SK-N-SH (cell line): ENCODE measurements at regions not wholly inside any gene's neighbourhood (a gene's known extent, or its start where the extent isn't known, plus 50 kb on each side); places are given as distances from the start of the nearest gene placed in this dataset.

Experiments
- CTCF ChIA-PET: fragments of 300-600, 350-600 bp; formaldehyde crosslinking; extraction: SDS; loops from one replicate; lab custom pipeline; 2021; lab: Yijun Ruan, JAX
- POLR2A ChIA-PET: fragments of 350-600 bp; sonication (Branson Sonifier 250); formaldehyde crosslinking; extraction: SDS; loops from one replicate; lab custom pipeline; 2020; ENCODE audit warnings: antibody characterized with exemption, inconsistent platforms; lab: Yijun Ruan, JAX
- DNase-seq: peaks from one replicate; pipeline ENCODE4 v3.0.0; 2012
- H2AFZ ChIP-seq: fragments of 200-600 bp; sonication (generic); 2 replicates; pipeline ENCODE4 v1.8.1; 2016; ENCODE audit warnings: antibody characterized with exemption, mild to moderate bottlenecking, low read depth
- H3F3A ChIP-seq: fragments of 200-600 bp; sonication (generic); replicated peaks from 2 replicates; pipeline ENCODE3; 2016; ENCODE audit warnings: antibody characterized with exemption, mild to moderate bottlenecking; ENCODE audit not compliant: insufficient read depth
- H3K27ac ChIP-seq, 2 experiments: fragments of 200-500 bp in 1 of 2; fragments of 200-600 bp in 1 of 2; sonication (Bioruptor generic) in 1 of 2; sonication (generic), shearing (Covaris generic) in 1 of 2; 2 replicates each; pipeline versions ENCODE4 v1.5.1 to v1.6.1; 2014 to 2016; ENCODE audit warnings: low read depth in 2 of 2, inconsistent platforms in 1 of 2, low read length in 1 of 2, mild to moderate bottlenecking in 1 of 2, mixed read lengths in 1 of 2
- H3K27me3 ChIP-seq: fragments of 200-600 bp; sonication (generic), shearing (Covaris generic); 2 replicates; pipeline ENCODE4 v1.6.1; 2016; ENCODE audit warnings: mixed run types; ENCODE audit not compliant: insufficient read depth
- H3K36me3 ChIP-seq, 2 experiments: fragments of 200-500 bp in 1 of 2; fragments of 200-600 bp in 1 of 2; sonication (Bioruptor generic) in 1 of 2; sonication (generic) in 1 of 2; replicated peaks in 1 of 2; 2 replicates each; pipeline versions ENCODE3 to v1.5.1; 2014 to 2016; ENCODE audit warnings: low read length in 1 of 2, mild to moderate bottlenecking in 1 of 2; ENCODE audit not compliant: insufficient read depth in 2 of 2, control insufficient read depth in 1 of 2
- H3K4me1 ChIP-seq, 2 experiments: fragments of 200-500 bp in 1 of 2; fragments of 200-600 bp in 1 of 2; sonication (Bioruptor generic) in 1 of 2; sonication (generic), shearing (Covaris generic) in 1 of 2; 2 replicates each; pipeline versions ENCODE4 v1.5.1 to v1.6.1; 2014 to 2016; ENCODE audit warnings: low read depth in 1 of 2, low read length in 1 of 2, mixed run types in 1 of 2; ENCODE audit not compliant: insufficient read depth in 2 of 2, control insufficient read depth in 1 of 2
- H3K4me2 ChIP-seq: fragments of 200-600 bp; sonication (generic), shearing (Covaris generic); 2 replicates; pipeline ENCODE4 v1.6.1; 2017; ENCODE audit warnings: mixed run types
- H3K4me3 ChIP-seq, 2 experiments: fragments of 200-500 bp in 1 of 2; fragments of 200-600 bp in 1 of 2; sonication (Bioruptor generic) in 1 of 2; sonication (generic), shearing (Covaris generic) in 1 of 2; 2 replicates each; pipeline versions ENCODE4 v1.5.1 to v1.8.1; 2014 to 2016; ENCODE audit warnings: low read depth in 2 of 2, inconsistent platforms in 1 of 2, low read length in 1 of 2, mild to moderate bottlenecking in 1 of 2, mixed read lengths in 1 of 2, moderate library complexity in 1 of 2
- H3K79me2 ChIP-seq: fragments of 200-600 bp; sonication (generic); 2 replicates; pipeline ENCODE4 v1.8.1; 2017; ENCODE audit warnings: mild to moderate bottlenecking; ENCODE audit not compliant: insufficient read depth
- H3K9ac ChIP-seq: fragments of 200-600 bp; sonication (generic); 2 replicates; pipeline ENCODE4 v1.6.1; 2017; ENCODE audit warnings: mixed run types
- H3K9me2 ChIP-seq: fragments of 200-600 bp; sonication (generic); 2 replicates; pipeline ENCODE4 v1.6.1; 2017; ENCODE audit warnings: mixed run types
- H3K9me3 ChIP-seq: fragments of 200-600 bp; sonication (generic); 2 replicates; pipeline ENCODE4 v1.6.1; 2017; ENCODE audit warnings: mixed run types, mild to moderate bottlenecking, moderate library complexity
- H4K20me1 ChIP-seq: fragments of 200-600 bp; sonication (generic); 2 replicates; pipeline ENCODE4 v1.6.1; 2017; ENCODE audit warnings: mild to moderate bottlenecking, mixed run types; ENCODE audit not compliant: insufficient read depth
- EP300 ChIP-seq, 2 experiments: IDR thresholded peaks; 2 replicates each; pipeline versions ENCODE4 v1.4.0 to v1.6.1; 2012; ENCODE audit warnings: borderline replicate concordance in 1 of 2, low read depth in 1 of 2, low read length in 1 of 2
- FOSL2 ChIP-seq: IDR thresholded peaks from 2 replicates; pipeline ENCODE4 v1.4.0; 2012; ENCODE audit warnings: low read depth, mild to moderate bottlenecking, moderate library complexity, borderline replicate concordance
- MXI1 ChIP-seq: IDR thresholded peaks from 2 replicates; pipeline ENCODE4 v1.6.1; 2012; ENCODE audit warnings: mild to moderate bottlenecking, low read depth, low read length, improper control_type of control experiment
- RAD21 ChIP-seq: IDR thresholded peaks from 2 replicates; pipeline ENCODE4 v1.6.1; 2012; ENCODE audit warnings: mild to moderate bottlenecking, low read length
- RCOR1 ChIP-seq: fragments of 150-350 bp; IDR thresholded peaks from 2 replicates; pipeline ENCODE4 v1.6.1; 2017; ENCODE audit warnings: antibody characterized with exemption, low read length
- RXRA ChIP-seq: IDR thresholded peaks from 2 replicates; pipeline ENCODE4 v1.4.0; 2012; ENCODE audit warnings: low read depth, mild to moderate bottlenecking, borderline replicate concordance
- TCF12 ChIP-seq: IDR thresholded peaks from 2 replicates; pipeline ENCODE4 v1.4.0; 2012
- TEAD4 ChIP-seq: IDR thresholded peaks from 2 replicates; pipeline ENCODE4 v1.4.0; 2012; ENCODE audit warnings: mild to moderate bottlenecking, borderline replicate concordance; ENCODE audit not compliant: insufficient read depth
- USF1 ChIP-seq: IDR thresholded peaks from 2 replicates; pipeline ENCODE4 v1.4.0; 2012; ENCODE audit warnings: low read depth, borderline replicate concordance
- WGBS: methylation state at CpG from one replicate; pipeline ENCODE4 v1.1.6; 2017; ENCODE audit warnings: low lambda C conversion rate; 5-methylcytosine and 5-hydroxymethylcytosine counted together
- TF ChIP-seq, protein P1 (sequence below): fragments of 150-350 bp; IDR thresholded peaks from 2 replicates; pipeline ENCODE4 v1.6.1; 2017; ENCODE audit warnings: antibody characterized with exemption, low read length, low read depth, borderline replicate concordance
- TF ChIP-seq, protein P2 (sequence below): fragments of 200-600 bp; sonication (generic); IDR thresholded peaks from 2 replicates; pipeline ENCODE4 v1.6.1; 2017; ENCODE audit warnings: antibody characterized with exemption, mild to moderate bottlenecking, moderate library complexity
- TF ChIP-seq, protein P3 (sequence below): IDR thresholded peaks from 2 replicates; pipeline ENCODE4 v1.6.1; 2012; ENCODE audit warnings: mild to moderate bottlenecking, low read depth, low read length, moderate library complexity
- TF ChIP-seq, protein P4 (sequence below): fragments of 150-350 bp; IDR thresholded peaks from 2 replicates; pipeline ENCODE4 v1.6.1; 2016; ENCODE audit warnings: mild to moderate bottlenecking, low read depth, low read length

DNA sequence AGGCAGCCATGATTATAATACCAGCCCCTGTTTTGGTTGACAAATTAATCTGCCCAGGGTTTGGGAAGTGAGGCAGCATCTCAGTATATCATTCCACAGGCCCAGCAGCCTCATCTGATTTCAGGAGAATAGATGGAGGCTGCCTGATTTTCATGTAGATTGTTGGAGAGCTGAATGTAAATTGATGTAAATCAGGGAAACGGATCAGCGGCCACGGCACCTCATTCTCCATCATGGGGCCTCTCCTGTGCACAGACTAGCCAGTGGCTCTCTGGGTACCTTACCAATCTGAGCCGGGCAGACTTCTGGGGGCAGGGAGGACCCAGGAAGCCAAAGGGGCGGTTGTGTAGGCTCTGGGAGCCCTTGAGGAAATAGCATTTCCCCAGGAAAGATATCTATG, 63.7 kb upstream of the GSC start:
- H3K36me3 ChIP-seq: no peaks in the 10 kb centered on the region
- H3K9me2 ChIP-seq: no peaks in the 10 kb centered on the region
- TF ChIP-seq MXI1: no peak
- TF ChIP-seq RCOR1: no peak
- no peak for TF ChIP-seq RXRA
- no peaks in the 10 kb centered on the region for H3K79me2 ChIP-seq
- no peak overlapping the region for H3K9ac ChIP-seq
- no peak overlapping the region for H3K27ac ChIP-seq
- H4K20me1 ChIP-seq: no peaks in the 10 kb centered on the region
- no peak for DNase-seq
- 42% methylated on average over 5 of the region's 5 CpGs for WGBS
- CTCF ChIA-PET: no interaction called here
- H3F3A ChIP-seq: no peaks in the 10 kb centered on the region
- POLR2A ChIA-PET: no interaction called here
- H2AFZ ChIP-seq: no peak overlapping the region
- no peaks in the 10 kb centered on the region for H3K9me3 ChIP-seq
- H3K27me3 ChIP-seq: no peaks in the 10 kb centered on the region
- no peaks in the 10 kb centered on the region; a peak in 1 of 4 replicates for H3K4me1 ChIP-seq
- no peak overlapping the region for H3K4me2 ChIP-seq
- H3K4me3 ChIP-seq: no peak overlapping the region

GRCh38 chr14:94831085-94831484, 61.2 kb upstream of the GSC start:
- no peak for DNase-seq
- ChIA-PET CTCF (no interaction called here), POLR2A (no interaction called here)
- Histone ChIP-seq H3K79me2 (no peaks in the 10 kb centered on the region), H3K4me3 (no peak overlapping the region), H3K27ac (no peak overlapping the region), H3K9me3 (no peaks in the 10 kb centered on the region), H2AFZ (no peak overlapping the region), H3K4me1 (no peaks in the 10 kb centered on the region), H4K20me1 (no peaks in the 10 kb centered on the region), H3K27me3 (no peaks in the 10 kb centered on the region), H3K9me2 (no peaks in the 10 kb centered on the region), H3F3A (no peaks in the 10 kb centered on the region), H3K4me2 (no peak overlapping the region), H3K36me3 (no peaks in the 10 kb centered on the region), H3K9ac (no peak overlapping the region)
- WGBS: 5% methylated on average over 1 of the region's 1 CpG
- no peak for TF ChIP-seq USF1
- TF ChIP-seq, protein P1, sequence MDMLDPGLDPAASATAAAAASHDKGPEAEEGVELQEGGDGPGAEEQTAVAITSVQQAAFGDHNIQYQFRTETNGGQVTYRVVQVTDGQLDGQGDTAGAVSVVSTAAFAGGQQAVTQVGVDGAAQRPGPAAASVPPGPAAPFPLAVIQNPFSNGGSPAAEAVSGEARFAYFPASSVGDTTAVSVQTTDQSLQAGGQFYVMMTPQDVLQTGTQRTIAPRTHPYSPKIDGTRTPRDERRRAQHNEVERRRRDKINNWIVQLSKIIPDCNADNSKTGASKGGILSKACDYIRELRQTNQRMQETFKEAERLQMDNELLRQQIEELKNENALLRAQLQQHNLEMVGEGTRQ: no peak
- TF ChIP-seq, protein P2, sequence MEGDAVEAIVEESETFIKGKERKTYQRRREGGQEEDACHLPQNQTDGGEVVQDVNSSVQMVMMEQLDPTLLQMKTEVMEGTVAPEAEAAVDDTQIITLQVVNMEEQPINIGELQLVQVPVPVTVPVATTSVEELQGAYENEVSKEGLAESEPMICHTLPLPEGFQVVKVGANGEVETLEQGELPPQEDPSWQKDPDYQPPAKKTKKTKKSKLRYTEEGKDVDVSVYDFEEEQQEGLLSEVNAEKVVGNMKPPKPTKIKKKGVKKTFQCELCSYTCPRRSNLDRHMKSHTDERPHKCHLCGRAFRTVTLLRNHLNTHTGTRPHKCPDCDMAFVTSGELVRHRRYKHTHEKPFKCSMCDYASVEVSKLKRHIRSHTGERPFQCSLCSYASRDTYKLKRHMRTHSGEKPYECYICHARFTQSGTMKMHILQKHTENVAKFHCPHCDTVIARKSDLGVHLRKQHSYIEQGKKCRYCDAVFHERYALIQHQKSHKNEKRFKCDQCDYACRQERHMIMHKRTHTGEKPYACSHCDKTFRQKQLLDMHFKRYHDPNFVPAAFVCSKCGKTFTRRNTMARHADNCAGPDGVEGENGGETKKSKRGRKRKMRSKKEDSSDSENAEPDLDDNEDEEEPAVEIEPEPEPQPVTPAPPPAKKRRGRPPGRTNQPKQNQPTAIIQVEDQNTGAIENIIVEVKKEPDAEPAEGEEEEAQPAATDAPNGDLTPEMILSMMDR: no peak
- TF ChIP-seq EP300 (IDR thresholded peaks at IDR 0.05; ENCODE audit: borderline replicate concordance in 1 of 2, low read depth in 1 of 2, low read length in 1 of 2): no peak
- TF ChIP-seq, protein P3, sequence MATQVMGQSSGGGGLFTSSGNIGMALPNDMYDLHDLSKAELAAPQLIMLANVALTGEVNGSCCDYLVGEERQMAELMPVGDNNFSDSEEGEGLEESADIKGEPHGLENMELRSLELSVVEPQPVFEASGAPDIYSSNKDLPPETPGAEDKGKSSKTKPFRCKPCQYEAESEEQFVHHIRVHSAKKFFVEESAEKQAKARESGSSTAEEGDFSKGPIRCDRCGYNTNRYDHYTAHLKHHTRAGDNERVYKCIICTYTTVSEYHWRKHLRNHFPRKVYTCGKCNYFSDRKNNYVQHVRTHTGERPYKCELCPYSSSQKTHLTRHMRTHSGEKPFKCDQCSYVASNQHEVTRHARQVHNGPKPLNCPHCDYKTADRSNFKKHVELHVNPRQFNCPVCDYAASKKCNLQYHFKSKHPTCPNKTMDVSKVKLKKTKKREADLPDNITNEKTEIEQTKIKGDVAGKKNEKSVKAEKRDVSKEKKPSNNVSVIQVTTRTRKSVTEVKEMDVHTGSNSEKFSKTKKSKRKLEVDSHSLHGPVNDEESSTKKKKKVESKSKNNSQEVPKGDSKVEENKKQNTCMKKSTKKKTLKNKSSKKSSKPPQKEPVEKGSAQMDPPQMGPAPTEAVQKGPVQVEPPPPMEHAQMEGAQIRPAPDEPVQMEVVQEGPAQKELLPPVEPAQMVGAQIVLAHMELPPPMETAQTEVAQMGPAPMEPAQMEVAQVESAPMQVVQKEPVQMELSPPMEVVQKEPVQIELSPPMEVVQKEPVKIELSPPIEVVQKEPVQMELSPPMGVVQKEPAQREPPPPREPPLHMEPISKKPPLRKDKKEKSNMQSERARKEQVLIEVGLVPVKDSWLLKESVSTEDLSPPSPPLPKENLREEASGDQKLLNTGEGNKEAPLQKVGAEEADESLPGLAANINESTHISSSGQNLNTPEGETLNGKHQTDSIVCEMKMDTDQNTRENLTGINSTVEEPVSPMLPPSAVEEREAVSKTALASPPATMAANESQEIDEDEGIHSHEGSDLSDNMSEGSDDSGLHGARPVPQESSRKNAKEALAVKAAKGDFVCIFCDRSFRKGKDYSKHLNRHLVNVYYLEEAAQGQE: no peak
- TF ChIP-seq FOSL2: no peak
- TF ChIP-seq, protein P4, sequence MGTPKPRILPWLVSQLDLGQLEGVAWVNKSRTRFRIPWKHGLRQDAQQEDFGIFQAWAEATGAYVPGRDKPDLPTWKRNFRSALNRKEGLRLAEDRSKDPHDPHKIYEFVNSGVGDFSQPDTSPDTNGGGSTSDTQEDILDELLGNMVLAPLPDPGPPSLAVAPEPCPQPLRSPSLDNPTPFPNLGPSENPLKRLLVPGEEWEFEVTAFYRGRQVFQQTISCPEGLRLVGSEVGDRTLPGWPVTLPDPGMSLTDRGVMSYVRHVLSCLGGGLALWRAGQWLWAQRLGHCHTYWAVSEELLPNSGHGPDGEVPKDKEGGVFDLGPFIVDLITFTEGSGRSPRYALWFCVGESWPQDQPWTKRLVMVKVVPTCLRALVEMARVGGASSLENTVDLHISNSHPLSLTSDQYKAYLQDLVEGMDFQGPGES: no peak
- TF ChIP-seq MXI1: no peak
- TF ChIP-seq TCF12: no peak
- TF ChIP-seq TEAD4: no peak
- TF ChIP-seq RAD21: no peak
